ENCODE measurements at regions not wholly inside any gene's neighbourhood (a gene's known extent, or its start where the extent isn't known, plus 50 kb on each side); places are given as distances from the start of the nearest gene placed in this dataset.

DNA sequence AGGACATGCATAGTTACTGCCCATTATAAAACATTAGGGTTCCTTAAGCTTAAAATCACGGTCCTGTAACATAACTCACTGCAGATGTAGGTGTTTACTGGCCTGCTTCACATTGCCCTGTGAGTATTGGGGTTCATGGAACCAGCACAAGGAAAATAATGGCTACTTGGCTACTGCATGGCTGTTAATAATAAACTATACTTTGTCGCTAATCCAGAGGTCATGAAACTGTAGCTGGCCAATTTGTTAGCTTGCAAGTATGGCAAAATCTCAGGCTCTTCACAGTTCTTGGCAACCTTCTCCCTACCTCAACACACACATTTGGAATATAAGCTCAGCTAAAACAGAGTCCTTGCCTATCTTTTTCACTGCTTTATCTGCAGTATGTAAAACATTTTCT is 274.0 kb upstream of the NR5A2 start:
- no peak for TF ChIP-seq EZH2phosphoT487 (IDR thresholded peaks at IDR 0.05; ENCODE audit: low read depth)
- TF ChIP-seq, protein P1, sequence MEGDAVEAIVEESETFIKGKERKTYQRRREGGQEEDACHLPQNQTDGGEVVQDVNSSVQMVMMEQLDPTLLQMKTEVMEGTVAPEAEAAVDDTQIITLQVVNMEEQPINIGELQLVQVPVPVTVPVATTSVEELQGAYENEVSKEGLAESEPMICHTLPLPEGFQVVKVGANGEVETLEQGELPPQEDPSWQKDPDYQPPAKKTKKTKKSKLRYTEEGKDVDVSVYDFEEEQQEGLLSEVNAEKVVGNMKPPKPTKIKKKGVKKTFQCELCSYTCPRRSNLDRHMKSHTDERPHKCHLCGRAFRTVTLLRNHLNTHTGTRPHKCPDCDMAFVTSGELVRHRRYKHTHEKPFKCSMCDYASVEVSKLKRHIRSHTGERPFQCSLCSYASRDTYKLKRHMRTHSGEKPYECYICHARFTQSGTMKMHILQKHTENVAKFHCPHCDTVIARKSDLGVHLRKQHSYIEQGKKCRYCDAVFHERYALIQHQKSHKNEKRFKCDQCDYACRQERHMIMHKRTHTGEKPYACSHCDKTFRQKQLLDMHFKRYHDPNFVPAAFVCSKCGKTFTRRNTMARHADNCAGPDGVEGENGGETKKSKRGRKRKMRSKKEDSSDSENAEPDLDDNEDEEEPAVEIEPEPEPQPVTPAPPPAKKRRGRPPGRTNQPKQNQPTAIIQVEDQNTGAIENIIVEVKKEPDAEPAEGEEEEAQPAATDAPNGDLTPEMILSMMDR (IDR thresholded peaks at IDR 0.05; ENCODE audit: low read depth, low read length) = no peak

Data from OCI-LY3 (cell line).